Right lobe of liver (tissue), 6 donors: ENCODE measurements at regions not wholly inside any gene's neighbourhood (a gene's known extent, or its start where the extent isn't known, plus 50 kb on each side); places are given as distances from the start of the nearest gene placed in this dataset.
"Not testable (repeated sequence)": the region's sequence is repeated elsewhere in the genome, so short reads cannot be mapped to it uniquely, and the experiment has no call there.

Source experiments
- ATAC-seq, 4 donors: fragments of 200-7000 bp; cut with Tn5 transposase; one replicate each; pipeline ENCODE4 v1.9.1; 2020; ENCODE audit warnings: mild to moderate bottlenecking in 4 of 4, moderate library complexity in 4 of 4
- DNase-seq, 3 donors: peaks; one replicate each; pipeline ENCODE4 v3.0.0-alpha.2; 2020
- H3K27ac ChIP-seq, 3 donors: fragments of 200-600 bp; one replicate each; pipeline ENCODE4 v1.8.0; 2022
- H3K27me3 ChIP-seq, 2 donors: fragments of 200-600 bp; one replicate each; pipeline ENCODE4 v1.8.0; 2022
- H3K36me3 ChIP-seq, 4 donors: fragments of 200-600 bp; sonication (generic) in 1 of 4; one replicate each; pipeline versions ENCODE4 v1.5.1 to v1.8.0; 2017 to 2022; ENCODE audit warnings: control low read depth in 1 of 4
- H3K4me1 ChIP-seq, 4 donors: fragments of 200-600 bp; sonication (generic) in 1 of 4; one replicate each; pipeline versions ENCODE4 v1.5.1 to v1.8.0; 2017 to 2022; ENCODE audit warnings: control low read depth in 1 of 4
- H3K4me3 ChIP-seq, 3 donors: fragments of 200-600 bp; one replicate each; pipeline ENCODE4 v1.8.0; 2022
- H3K9me3 ChIP-seq, 4 donors: fragments of 200-600 bp; sonication (generic) in 1 of 4; one replicate each; pipeline versions ENCODE4 v1.5.1 to v1.8.0; 2017 to 2022; ENCODE audit warnings: control low read depth in 1 of 4
- WGBS: methylation state at CpG from one replicate; pipeline ENCODE4 v1.1.6; 2018; ENCODE audit warnings: low coverage, low lambda C conversion rate; ENCODE audit not compliant: insufficient coverage; ENCODE audit errors: missing lambda C conversion rate; 5-methylcytosine and 5-hydroxymethylcytosine counted together
- intact Hi-C, 2 donors: fragments of 100-400 bp; cut with DNase I; formaldehyde crosslinking; loops; one replicate each; pipeline versions ENCODE4 v1.11.2 to v1.14.1; 2022
- donor health status: DM: no; HTN: yes; CAD: no.
- donor health status: DM: no; HTN: no; CAD: no.
- donor health status: DM: no; HTN: no; CAD: no.
- donor health status: DM: no; HTN: yes; CAD: no.
- donor health status: DM: no; HTN: yes; CAD: no.

DNA sequence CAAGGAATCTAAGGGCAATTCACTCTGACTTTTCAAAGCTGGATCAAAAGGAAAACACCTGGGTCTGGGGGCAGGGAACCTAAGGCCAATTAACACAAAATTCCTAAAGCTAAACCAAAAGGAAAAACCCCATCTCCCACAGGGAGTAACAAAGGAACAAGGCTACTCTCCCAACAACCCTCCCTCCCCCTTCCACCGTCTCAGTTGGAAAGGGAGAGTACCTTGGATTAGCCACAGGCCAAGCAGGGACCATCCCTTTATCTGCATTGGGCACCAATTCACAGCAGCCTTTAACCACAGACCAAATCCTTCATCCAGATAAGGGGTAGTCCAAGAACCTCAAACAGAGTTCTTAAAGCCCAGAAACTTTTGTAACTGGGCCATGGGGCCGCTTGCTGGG, 153.0 kb downstream of the ZFY start:
- WGBS: no CpG with 5 or more reads among the region's 2 CpGs
- H3K36me3 ChIP-seq, H3K27me3 ChIP-seq, H3K27ac ChIP-seq, ATAC-seq, DNase-seq, H3K9me3 ChIP-seq, intact Hi-C loops, H3K4me3 ChIP-seq, H3K4me1 ChIP-seq: not testable (repeated sequence)

DNA sequence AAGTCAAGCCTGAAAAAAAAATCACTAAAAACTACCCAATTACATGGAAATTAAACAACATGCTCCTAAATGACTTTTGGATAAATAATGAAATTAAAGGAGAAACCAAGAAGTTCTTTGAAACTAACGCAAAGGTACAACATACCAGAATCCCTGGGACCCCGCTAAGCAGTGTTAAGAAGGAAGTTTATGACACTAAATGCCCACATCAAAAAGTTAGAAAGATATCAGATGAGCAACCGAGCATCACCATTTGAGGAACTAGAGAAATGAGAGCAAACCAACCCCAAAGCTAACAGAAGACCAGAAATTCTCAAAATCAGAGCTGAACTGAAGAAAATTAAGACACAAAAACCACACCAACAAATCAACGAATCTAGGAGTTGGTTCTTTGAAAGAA, 173.5 kb downstream of the ZFY start:
- ATAC-seq, intact Hi-C loops: not testable (repeated sequence)
- WGBS: no CpG with 5 or more reads among the region's 4 CpGs

DNA sequence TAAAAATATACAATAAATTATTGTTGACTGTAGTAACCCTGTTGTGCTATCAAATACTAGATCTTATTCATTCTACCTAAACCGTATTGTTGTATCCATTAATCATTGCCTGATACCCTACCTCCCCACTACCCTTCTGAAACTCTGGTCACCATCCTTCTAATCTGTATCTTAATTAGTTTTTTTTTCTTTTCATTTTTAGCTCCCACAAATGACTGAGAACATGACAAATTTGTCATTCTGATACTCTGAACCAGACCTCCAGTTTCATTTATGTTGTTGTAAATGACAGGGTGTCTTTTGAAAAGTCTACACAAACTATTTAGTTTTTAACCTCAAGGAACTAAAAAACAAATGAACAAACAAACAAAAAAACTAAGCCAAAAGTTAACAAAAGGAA, 185.1 kb downstream of the ZFY start:
- WGBS: no CpG with 5 or more reads among the region's 1 CpG
- ATAC-seq: not testable (repeated sequence)

More for the DNA sequence above, 173.5 kb downstream of the ZFY start:
- DNase-seq, H3K27ac ChIP-seq, H3K9me3 ChIP-seq, H3K27me3 ChIP-seq, H3K36me3 ChIP-seq, H3K4me1 ChIP-seq, H3K4me3 ChIP-seq: not testable (repeated sequence)

DNA sequence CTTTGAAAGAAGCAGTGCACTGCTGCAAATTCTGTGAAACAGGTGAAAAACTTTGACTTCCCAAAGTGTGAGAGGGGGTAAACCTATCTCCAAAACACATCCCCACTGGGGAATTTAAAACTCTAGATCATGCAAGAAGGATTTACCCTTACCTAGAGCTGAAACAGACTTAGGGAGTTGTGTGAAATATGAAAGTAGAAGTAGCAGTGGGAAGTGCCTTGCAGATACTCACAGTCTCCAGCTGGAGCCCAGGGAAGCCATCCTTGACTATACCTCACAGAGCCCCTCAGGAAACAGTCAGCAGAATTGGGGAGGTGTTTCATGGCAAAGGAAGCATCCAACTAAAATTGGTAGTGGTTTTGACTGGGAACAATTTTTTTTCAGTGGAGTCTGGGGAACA, 185.5 kb downstream of the ZFY start:
- H3K4me3 ChIP-seq, H3K9me3 ChIP-seq, H3K36me3 ChIP-seq, H3K27me3 ChIP-seq, intact Hi-C loops, DNase-seq, H3K27ac ChIP-seq, H3K4me1 ChIP-seq, ATAC-seq: not testable (repeated sequence)

More for the DNA sequence above, 185.1 kb downstream of the ZFY start:
- H3K36me3 ChIP-seq, H3K27ac ChIP-seq, H3K4me1 ChIP-seq, H3K27me3 ChIP-seq, H3K9me3 ChIP-seq, DNase-seq, H3K4me3 ChIP-seq, intact Hi-C loops: not testable (repeated sequence)

DNA sequence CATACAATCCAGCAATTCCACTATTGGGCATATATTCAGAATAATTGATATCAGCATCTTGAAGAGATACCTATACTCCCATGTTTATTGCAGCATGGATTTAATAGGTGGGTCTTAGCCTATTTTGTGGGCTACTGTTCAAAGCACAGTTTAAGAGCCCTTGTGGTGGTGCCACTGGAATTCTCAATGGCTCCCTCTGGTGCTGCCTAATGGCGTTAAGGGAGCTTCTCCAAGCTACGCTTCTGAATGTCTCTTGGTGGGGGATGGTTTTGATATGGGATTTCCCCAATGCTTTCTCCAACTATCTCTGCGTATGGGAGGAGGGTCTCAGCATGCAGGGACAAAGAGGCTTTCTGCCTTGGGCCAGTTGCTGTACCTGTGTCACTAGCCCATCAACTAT, 188.3 kb downstream of the ZFY start:
- intact Hi-C loops, H3K27ac ChIP-seq, H3K4me3 ChIP-seq, ATAC-seq, H3K36me3 ChIP-seq, H3K9me3 ChIP-seq, H3K27me3 ChIP-seq, H3K4me1 ChIP-seq, DNase-seq: not testable (repeated sequence)
- WGBS: no CpG with 5 or more reads among the region's 3 CpGs

DNA sequence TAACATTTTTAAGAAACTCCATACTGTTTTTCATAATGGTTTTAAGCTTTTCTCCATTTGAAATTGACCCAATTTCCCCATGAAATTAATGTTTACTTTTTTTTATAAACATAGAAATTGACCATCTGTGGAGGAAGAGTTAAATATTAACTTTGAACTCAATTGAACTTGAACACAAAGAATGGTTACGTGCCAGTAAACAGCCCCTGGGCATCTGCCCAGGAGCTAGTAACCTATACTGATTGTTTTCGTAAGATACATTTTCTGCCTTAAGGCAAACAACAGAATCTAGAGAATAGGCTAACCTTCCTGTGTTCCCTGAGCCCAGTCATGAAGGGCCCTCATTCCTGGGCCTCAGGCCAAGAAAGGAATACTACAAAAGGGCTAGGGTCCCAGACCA, 235.9 kb downstream of the ZFY start:
- H3K27ac ChIP-seq: not testable (repeated sequence)
- 47% methylated on average over 2 of the region's 2 CpGs for WGBS
- peak in 2 of 3 donors; percentile 13 to 51 for DNase-seq

DNA sequence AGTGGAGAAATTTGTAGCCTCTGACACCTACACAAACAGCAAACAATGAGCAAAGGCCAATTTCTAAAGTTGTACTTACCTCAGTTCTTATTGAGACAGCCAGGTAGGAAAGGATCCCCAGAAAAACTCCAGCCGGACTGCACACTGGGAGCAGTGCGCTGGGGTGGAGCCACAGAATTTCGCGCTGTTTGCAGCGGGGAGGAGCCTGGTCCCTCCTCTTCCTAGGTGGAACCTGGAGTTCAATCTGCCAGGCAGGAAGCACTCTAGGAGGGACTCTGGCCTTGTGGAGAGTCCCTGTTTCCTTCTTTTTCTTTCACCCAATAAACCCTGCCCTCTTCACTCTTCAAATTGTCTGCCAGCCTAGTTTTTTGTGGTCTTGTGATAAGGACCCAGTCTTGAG, 259.9 kb downstream of the ZFY start:
- H3K4me3 ChIP-seq, H3K9me3 ChIP-seq, intact Hi-C loops, H3K27me3 ChIP-seq, DNase-seq, H3K36me3 ChIP-seq, ATAC-seq, H3K4me1 ChIP-seq, H3K27ac ChIP-seq: not testable (repeated sequence)
- no CpG with 5 or more reads among the region's 5 CpGs for WGBS

More for the DNA sequence above, 235.9 kb downstream of the ZFY start:
- H3K9me3 ChIP-seq, H3K27me3 ChIP-seq, H3K36me3 ChIP-seq, H3K4me1 ChIP-seq, intact Hi-C loops, H3K4me3 ChIP-seq: not testable (repeated sequence)
- peak in 1 of 4 donors; percentile 94 for ATAC-seq

DNA sequence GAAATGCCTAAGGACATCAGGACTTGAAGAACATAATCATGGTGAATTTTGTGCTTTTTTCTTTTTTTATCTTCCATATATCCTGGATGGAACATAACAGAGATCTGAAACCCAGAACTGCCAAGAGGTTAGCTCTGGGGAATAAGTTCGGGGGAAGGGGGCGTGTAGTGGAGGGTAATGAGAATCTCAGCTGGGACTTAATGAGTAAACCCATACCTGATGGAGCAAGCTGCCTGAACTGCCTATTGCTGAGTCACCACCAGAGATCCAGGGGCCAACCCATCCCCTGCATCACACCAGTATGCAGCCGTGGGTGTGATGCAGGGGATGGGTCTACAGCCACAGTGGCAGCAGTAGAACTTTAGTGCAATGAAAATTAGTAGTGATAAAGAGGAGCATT, 267.1 kb downstream of the ZFY start:
- H3K9me3 ChIP-seq, H3K36me3 ChIP-seq, H3K4me1 ChIP-seq, H3K27me3 ChIP-seq, DNase-seq, H3K4me3 ChIP-seq, intact Hi-C loops, ATAC-seq, H3K27ac ChIP-seq: not testable (repeated sequence)
- no CpG with 5 or more reads among the region's 3 CpGs for WGBS

DNA sequence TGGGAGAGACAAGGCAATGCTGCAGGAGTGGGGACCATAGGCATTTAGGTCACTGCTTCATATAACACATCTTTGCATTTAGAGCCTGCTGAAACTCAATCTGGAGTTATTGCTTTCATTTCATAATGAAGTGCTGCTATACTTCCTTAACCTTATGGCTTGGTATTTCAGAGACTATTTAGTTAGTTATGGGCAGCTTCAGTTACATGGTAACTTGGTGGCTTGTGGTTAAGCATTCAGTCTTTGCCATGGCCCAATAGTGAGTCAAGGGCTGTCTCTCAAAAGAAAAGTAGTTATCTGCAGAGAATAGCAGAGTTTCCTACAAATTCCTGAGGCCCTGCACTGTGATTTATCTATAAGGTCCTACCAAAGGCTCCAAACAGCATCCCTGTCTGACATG, 271.6 kb downstream of the ZFY start:
- H3K9me3 ChIP-seq, DNase-seq, H3K4me3 ChIP-seq, H3K4me1 ChIP-seq, H3K36me3 ChIP-seq, H3K27ac ChIP-seq, ATAC-seq, H3K27me3 ChIP-seq, intact Hi-C loops: not testable (repeated sequence)

DNA sequence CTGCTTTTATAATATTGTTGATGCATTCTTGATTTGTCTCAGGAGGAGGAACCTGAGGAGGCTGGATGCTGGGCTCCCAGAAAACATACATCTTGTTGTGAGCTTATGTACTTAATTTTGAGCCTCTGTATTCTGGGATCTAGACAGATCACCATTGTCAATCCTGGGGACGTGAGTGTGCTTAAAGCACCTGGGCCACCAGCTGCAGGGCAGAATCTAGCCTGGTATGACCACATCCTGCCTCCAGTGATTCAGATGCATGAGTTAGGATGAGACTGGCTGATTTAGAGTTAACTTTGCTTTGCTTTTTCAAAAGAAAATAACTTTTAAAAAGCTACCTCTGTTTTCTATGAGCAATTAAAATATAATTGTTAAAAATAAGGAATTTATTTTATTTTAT, 278.0 kb downstream of the ZFY start:
- H3K27ac ChIP-seq, H3K9me3 ChIP-seq, ATAC-seq, H3K36me3 ChIP-seq, H3K4me3 ChIP-seq, DNase-seq, H3K27me3 ChIP-seq, H3K4me1 ChIP-seq, intact Hi-C loops: not testable (repeated sequence)
- no CpG with 5 or more reads among the region's 1 CpG for WGBS

DNA sequence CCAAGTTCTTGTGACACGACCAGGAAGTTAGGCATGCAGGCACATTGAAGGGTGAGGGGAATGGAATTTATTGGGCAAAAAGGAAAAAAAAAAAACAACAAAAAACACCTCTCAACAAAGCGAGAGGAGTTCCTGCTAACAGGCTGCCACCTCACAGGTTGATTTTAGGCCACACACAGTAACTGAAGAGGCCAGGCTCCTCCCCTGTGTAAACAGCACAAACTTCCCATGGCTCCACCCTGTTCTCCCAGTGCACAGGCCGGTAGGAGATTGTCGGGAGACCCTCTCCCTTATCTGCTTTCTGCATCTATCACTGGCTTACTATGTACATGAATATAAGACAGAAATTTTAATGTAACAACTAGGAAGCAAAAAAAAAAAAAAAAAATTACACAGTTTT, 283.0 kb downstream of the ZFY start:
- DNase-seq, ATAC-seq, H3K36me3 ChIP-seq, H3K27ac ChIP-seq, H3K4me1 ChIP-seq, H3K4me3 ChIP-seq, intact Hi-C loops, H3K9me3 ChIP-seq, H3K27me3 ChIP-seq: not testable (repeated sequence)
- WGBS: no CpG with 5 or more reads among the region's 4 CpGs

DNA sequence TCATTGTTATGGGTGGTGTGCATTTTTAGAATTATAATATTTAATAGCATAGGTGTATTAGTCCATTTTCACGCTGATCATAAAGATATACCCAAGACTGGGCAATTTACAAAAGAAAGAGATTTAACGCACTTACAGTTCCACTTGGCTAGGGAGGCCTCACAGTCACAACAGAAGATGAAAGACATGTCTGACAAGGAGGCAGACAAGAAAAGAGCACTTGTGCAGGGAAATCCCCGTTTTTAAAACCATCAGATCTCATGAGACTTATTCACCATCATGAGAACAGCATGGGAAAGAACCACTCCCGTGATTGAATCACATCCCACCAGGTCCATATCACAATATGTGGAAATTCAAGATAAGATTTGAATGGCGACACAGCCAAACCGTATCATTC, 283.4 kb downstream of the ZFY start:
- ATAC-seq, H3K4me1 ChIP-seq, H3K36me3 ChIP-seq, intact Hi-C loops, H3K4me3 ChIP-seq, H3K27ac ChIP-seq, DNase-seq, H3K9me3 ChIP-seq, H3K27me3 ChIP-seq: not testable (repeated sequence)
- WGBS: 29% methylated on average over 1 of the region's 6 CpGs

DNA sequence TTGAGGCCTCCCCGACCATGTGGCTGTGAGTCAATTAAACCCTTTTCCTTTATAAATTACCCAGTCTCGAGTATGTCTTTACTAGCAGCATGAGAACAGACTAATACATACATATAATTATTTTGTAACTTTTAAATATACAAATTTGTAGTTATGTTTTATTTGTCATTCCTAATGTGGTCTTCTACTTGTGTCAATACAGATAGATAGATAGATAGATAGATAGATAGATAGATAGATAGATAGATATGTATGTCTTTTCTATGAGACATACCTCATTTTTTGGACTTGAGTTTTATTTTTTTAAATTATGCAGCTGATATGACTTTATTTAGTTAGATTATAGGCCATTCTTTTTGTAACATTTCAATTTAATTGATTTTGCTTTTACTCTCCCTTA, 316.0 kb upstream of the TGIF2LY start:
- intact Hi-C loops, H3K4me1 ChIP-seq, H3K9me3 ChIP-seq, ATAC-seq, H3K27ac ChIP-seq, H3K27me3 ChIP-seq, H3K36me3 ChIP-seq, DNase-seq, H3K4me3 ChIP-seq: not testable (repeated sequence)
- no CpG with 5 or more reads among the region's 2 CpGs for WGBS
